ENCODE measurements at regions not wholly inside any gene's neighbourhood (a gene's known extent, or its start where the extent isn't known, plus 50 kb on each side); places are given as distances from the start of the nearest gene placed in this dataset.
"Not testable (repeated sequence)": the region's sequence is repeated elsewhere in the genome, so short reads cannot be mapped to it uniquely, and the experiment has no call there.

GRCh38 chr18:78497641-78498040, 482.0 kb upstream of the SALL3 start:
- DNase-seq (ENCODE audit: low read depth in 2 of 2), result no peak

GRCh38 chr18:78499586-78499985, 480.0 kb upstream of the SALL3 start:
- DNase-seq (ENCODE audit: low read depth in 2 of 2), result no peak

- no peak for DNase-seq (ENCODE audit: low read depth in 2 of 2)
Measured at GRCh38 chr18:78501251-78501650, 478.4 kb upstream of the SALL3 start.

- no peak for DNase-seq (ENCODE audit: low read depth in 2 of 2)
Measured at GRCh38 chr18:78503129-78503528, 476.5 kb upstream of the SALL3 start.

DNA sequence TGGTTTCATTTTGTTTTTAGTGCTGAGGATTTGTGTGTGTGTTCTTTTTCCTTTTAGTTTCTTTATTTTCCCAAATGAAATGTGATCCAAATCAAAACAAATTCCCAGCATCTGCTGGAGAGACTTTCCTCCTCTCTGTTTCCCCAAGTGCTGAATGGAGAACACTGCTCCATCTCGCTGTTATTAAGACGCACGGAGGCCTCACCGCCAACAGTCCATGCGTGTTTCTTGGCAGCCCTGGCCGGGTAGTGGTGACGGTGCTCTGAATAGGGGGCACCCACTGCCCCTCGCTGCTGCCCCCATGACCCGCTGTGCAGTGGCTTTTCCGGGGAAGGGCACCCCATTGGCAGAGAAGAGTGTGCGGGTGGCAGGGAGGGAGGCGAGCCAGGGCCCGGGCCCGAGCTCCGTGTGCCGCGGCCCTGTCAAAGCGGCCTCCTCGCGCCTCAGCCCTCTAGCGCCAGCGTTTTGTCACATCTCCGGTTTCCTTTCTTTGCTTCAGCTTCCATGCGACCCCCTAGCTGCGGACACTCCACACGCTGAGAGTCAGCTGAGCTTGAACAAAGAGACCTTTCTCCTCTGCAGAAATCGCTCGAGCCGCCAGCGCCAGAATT, 473.7 kb upstream of the SALL3 start:
- DNase-seq (ENCODE audit: low read depth in 2 of 2), result no peak

DNA sequence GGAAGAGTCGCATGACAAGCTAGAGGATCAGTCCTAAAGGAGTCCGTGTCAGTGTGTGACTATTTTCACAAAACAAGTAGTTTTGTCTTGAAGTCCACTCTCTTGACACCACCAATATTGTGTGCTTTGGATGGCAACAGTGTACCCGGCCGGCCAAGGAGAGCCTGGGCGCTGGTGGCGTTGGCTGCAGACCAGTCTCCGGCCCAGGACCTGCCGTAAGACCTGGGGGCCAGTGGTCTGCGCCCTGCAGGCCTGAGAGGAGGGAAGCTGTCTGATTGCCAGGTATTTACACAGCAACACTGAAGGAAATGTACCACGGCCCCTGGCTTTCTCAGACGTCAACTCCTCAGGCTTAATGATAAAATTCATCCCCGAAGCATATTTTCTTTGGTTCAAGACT, 472.4 kb upstream of the SALL3 start:
- DNase-seq (ENCODE audit: low read depth in 2 of 2), result no peak

DNA sequence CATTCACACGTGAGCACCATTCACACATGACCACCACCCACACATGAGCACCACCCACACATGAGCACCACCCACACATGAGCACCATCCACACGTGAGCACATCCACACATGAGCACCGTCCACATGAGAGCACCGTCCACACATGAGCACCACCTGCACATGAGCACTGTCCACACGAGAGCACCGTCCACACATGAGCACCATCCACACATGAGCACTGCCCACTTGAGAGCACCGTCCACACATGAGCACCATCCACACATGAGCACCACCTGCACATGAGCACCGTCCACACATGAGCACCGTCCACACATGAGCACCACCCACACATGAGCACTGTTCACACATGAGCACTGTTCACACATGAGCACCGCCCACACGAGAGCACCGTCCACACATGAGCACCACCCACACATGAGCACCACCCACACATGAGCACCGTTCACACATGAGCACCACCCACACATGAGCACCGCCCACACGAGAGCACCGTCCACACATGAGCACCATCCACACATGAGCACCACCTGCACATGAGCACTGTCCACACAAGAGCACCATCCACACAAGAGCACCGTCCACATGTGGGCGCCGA, 471.3 kb upstream of the SALL3 start:
- not testable (repeated sequence) for DNase-seq (ENCODE audit: low read depth in 2 of 2)

DNA sequence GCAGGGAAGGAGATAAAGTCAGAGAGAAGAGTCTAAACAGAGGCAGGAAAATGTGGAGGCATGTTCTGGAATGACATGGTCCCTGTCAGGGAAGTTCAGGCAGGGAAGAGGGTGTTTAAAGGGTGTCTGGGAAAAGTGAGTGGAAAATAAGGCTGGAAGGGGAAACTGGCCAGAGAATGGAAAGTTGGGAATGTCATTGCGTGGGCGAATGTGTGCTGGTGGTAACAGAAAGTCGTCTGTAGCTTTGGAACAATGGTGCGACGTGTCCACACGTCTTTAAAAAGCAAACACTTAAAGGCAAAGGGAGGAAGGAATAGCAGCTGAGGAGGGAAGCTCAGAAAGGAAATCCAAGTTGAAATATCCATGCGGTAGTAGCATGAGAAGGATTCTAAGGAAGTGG, 469.5 kb upstream of the SALL3 start:
- no peak for DNase-seq (ENCODE audit: low read depth in 2 of 2)

- no peak for DNase-seq (ENCODE audit: low read depth in 2 of 2)
Measured at GRCh38 chr18:78510636-78511035, 469.0 kb upstream of the SALL3 start.

DNA sequence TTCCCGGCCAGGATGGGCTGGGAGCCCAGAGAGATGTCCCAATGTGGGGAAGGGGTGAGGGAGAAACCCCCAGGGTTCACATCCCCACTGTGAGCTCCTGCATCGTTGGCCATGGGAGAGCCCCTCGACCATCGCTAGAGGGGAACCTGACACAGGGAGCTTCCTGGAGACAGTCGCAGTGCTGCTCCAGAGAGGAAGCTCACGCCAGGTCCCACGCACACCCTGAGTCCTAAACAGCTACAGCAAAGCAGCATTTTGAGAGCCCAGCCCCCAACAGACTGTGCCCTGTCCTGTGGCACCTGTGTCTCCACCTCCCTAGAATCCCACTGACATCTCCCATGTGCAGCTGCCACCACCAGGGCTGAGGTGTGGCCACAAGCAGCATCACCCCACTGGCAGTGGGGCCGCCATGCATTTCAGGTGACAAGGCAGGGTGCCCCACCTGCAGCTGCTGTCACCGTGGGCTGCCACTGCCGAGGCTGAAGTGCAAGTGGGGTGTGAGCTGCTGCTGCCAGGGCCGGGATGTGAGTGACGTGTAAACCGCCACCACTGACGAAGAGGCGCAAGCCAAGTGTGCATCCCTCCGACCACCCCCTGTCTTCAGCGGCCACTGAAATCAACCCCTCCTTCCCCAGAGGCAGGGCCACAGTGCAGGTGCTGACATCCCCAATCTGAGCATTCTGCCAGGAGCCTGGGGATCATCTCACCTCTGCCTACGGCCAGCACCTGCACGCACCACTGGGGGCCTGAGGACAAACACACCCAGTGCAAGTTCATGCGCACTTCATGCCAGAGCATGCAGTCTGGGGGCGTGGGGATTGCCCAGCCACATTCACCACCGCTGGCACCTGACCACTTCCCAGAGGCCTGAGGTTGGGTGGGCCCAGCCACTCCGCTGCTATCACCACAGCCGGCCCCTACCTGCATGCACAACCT, 467.7 kb upstream of the SALL3 start:
- no peak for DNase-seq (ENCODE audit: low read depth in 2 of 2)

DNA sequence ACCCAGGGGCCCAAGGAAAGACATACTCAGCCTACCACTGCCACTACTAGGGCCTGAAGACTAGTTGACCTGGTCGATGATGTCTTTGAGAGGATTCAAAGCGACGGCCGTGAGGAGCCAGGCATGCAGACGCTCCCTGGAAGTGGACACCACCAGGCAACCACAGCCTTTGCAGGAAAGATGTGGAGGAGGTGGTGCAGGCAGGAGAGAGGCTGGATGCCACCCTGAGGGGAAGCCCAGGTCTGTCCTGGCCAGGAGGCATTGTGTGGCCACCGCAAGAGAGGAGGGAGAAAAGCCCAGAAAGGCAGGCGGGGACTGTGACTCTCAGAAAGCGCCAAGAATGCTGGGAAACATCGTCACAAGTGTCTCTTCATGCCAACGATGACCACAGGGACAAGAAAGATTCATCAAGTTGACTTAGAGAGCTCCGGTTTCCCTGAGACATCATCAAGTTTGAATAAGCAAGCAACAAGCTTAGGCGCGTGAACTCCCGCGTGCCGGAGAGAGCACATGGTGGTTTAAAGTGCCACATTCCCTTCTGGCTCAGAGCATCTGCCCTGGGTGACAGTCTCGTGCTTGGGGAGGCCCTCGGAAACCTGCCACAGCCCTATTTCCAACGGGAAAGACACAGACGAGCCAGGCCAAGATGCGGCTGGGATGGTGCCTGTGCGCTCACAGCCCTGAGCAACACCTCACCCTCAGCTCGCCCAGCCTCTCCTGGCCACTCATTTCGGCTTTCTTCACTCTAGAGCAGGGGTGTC, 464.5 kb upstream of the SALL3 start:
- no peak for DNase-seq (ENCODE audit: low read depth in 2 of 2)

DNA sequence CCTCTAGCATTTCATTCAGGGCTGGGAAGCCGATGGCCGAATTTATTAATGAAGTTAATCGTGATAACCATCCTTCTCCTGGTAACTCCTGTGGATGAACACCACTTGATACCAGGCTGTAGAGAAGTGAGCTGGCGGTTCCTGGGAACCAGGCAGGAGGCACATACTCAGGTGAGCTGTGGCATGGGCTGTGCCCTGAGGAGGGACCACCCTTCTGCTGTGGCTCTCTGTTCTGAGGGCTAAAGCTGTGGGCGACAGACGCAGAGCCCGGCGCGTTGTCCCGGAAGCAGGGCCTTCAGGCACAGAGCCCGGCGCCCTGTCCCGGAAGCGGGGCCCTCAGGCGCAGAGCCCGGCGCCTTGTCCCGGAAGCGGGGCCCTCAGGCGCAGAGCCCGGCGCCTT, 462.3 kb upstream of the SALL3 start:
- no peak for DNase-seq (ENCODE audit: low read depth in 2 of 2)

DNA sequence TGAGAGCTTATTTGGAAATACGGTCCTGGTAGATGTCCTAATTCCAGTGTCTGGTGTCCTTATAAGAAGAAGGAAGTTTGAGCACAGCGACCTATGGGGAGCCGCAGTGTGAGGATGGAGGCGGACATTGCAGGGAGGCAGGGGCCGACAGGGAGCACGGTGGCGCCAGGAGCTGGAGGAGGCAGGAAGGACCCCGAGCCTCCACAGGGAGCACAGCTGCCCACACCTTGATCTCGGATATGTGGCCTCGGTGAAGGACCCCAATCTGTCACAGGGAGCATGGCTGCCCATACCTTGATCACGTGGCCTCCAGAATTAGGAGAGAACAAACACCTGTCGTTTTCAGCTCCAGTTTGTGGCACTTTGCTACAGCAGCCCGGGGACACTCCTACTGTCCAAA, 461.6 kb upstream of the SALL3 start:
- DNase-seq (ENCODE audit: low read depth in 2 of 2), result no peak

DNA sequence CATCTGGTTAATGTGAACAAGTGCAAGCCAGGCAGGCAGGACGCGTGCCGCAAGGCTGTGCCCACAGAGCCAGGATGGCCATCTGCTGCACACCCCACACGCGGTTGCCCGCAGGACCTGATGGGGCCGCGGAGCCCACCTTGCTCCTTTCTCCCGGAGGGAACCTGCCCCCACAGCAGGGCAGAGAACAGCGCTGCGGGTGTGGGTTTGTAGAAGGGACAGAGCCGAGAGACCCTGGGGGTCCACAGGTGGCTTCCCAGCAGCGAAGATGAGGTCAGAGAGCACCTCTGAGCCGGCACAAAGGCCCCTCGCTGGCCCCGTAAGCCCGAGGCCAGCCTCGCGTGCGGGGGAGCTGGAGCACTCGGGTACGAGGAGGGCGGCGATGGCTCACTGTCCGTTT, 460.8 kb upstream of the SALL3 start:
- no peak for DNase-seq (ENCODE audit: low read depth in 2 of 2)

GRCh38 chr18:78519394-78520062, 460.1 kb upstream of the SALL3 start:
- DNase-seq (ENCODE audit: low read depth in 2 of 2), result no peak

DNA sequence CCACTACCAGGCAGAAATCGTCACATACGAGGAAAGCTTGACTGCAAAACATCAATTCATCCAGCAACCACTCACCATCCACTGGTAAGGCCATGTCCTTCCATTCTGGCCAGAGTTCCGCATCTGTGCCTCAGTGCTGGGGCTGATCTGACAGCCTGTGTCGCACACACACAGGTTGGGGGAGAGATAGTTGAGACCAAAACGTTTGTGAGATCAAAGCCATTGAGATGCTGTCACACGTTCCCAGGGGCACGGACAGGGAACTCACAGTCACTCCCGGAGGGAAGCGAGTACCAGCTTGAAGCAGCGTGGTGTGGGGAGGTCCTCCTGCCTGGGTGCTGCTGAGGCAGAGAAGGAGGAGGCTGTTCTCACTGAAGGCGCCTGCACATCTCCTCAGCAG, 458.5 kb upstream of the SALL3 start:
- DNase-seq (ENCODE audit: low read depth in 2 of 2), result no peak

DNA sequence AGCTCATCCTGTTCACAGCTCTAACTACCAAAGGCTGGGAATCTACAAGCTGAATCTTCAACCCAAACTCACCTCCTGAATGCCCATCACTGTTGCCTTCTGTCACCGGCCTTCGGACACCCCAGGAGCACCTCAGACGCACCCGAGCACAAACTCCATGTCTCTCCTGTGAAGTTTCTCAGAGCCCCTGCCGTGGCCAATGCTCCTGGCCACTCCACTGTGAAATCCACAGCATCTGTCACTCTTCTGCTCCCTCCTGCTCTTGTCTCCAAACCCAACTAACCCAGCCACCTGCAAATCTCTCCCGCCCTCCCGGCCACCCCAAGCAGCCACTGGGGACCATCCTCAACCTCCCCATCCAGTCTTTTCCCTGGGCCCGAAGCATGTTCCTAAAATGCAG, 457.9 kb upstream of the SALL3 start:
- DNase-seq (ENCODE audit: low read depth in 2 of 2), result no peak

DNA sequence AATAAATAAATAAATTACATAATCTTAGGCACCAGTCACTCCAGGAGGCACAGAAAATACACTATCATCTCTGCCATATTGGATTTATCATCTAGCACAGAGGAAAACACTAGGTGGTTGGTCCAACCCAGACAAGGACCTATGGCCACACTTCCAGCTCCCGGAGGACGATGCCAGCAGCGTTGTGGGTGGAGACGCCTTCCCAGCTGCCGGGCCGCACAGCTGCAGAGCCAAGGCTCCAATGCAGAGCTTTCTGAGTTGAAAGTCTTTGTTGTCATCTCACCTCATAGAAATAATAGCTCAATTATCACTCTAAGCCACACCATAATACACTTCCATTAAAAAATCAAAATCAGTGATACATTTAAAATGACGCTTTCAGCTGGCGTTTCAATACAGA, 457.1 kb upstream of the SALL3 start:
- DNase-seq (ENCODE audit: low read depth in 2 of 2), result no peak

DNA sequence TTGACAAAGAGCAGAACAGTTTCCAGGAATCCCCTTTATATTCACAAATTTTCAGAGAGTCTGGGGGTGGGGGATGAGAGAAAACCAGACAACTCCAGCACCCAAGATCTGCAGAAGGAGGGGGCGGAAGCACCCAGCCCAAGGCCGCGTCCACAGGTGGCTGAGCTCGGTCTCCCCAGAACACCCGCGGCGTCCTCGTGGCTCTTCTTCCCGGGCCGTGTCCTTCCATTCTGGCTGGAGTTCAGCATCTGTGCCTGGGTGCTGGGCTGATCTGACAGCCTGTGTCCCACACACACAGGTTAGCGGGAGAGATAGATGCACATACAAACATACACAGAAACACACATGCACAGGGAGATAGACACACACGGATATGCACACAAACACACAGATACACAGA, 455.8 kb upstream of the SALL3 start:
- DNase-seq (ENCODE audit: low read depth in 2 of 2), result no peak

DNA sequence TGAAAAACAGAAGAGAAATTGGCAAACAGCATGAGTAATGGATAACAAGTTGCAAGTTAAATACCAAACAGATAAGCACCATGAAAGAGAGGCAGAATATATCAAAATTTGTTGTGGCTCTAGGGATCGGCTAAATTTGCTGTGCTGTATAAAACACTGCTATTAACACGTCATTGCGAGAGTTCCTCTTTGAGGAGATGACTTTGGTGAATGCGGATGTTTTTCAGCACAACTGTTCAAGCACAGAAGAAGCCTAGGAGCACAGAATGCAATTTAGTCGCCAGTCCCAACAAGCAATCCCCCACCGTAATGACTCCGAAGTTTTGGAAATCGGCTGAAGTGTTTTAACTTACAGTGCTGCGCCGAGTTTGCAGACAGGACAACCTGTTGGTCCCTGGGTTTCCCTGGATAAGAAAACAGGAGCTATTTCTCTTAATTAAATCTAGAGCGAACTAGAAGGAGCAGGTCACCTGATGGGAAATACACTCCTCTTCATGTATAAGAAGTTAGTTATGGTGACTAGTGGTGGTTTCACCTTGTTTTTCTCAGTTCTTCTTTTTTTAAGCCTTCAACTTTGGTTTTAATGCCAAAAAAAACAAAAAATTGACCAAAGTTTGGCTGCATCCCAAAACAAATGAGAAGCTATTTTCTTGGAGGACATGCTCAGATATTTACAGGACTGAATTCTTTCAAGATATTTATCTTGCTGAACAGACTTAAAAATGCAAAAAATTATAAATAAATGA, 454.1 kb upstream of the SALL3 start:
- DNase-seq (ENCODE audit: low read depth in 2 of 2), result no peak

GRCh38 chr18:78526275-78526674, 453.3 kb upstream of the SALL3 start:
- no peak for DNase-seq (ENCODE audit: low read depth in 2 of 2)

Data from activated CD4-positive, alpha-beta T cell treated with anti-CD3 and anti-CD28 coated beads for 24 hours (primary cell).